Adipocyte (in vitro differentiated cells): ENCODE measurements at regions not wholly inside any gene's neighbourhood (a gene's known extent, or its start where the extent isn't known, plus 50 kb on each side); places are given as distances from the start of the nearest gene placed in this dataset.

Source experiments
- DNase-seq: peaks from one replicate; pipeline ENCODE4 v3.0.0-alpha.2; 2015; ENCODE audit warnings: low read depth
- H3K27me3 ChIP-seq: replicated peaks from 2 replicates; pipeline ENCODE4 v1.7.0; 2013; ENCODE audit warnings: mild to moderate bottlenecking, low read length, moderate library complexity; ENCODE audit not compliant: control insufficient read depth, insufficient read depth
- H3K36me3 ChIP-seq: 2 replicates; pipeline ENCODE4 v1.7.0; 2013; ENCODE audit warnings: low read length, mild to moderate bottlenecking, moderate library complexity; ENCODE audit not compliant: control insufficient read depth, insufficient read depth, severe bottlenecking
- H3K4me1 ChIP-seq: 2 replicates; pipeline ENCODE4 v1.7.0; 2013; ENCODE audit warnings: mild to moderate bottlenecking, low read length, moderate library complexity; ENCODE audit not compliant: control insufficient read depth, insufficient read depth
- H3K4me3 ChIP-seq: 2 replicates; pipeline ENCODE4 v1.7.0; 2013; ENCODE audit warnings: mild to moderate bottlenecking, low read length, moderate library complexity
- H3K9ac ChIP-seq: 2 replicates; pipeline ENCODE4 v1.7.0; 2013; ENCODE audit warnings: mild to moderate bottlenecking, low read length, moderate library complexity
- H3K9me3 ChIP-seq: 2 replicates; pipeline ENCODE4 v1.7.0; 2013; ENCODE audit warnings: mild to moderate bottlenecking, low read length, moderate library complexity; ENCODE audit not compliant: control insufficient read depth

- Histone ChIP-seq H3K36me3 (no peaks in the 10 kb centered on the region), H3K27me3 (no peaks in the 10 kb centered on the region), H3K4me1 (no peaks in the 10 kb centered on the region), H3K9ac (no peak overlapping the region), H3K9me3 (peaks cover 3% of the 10 kb centered on the region), H3K4me3 (no peak overlapping the region)
- peak; percentile 8 for DNase-seq
Measured at GRCh38 chr14:86826661-86827060, 1166.3 kb downstream of the GALC start.

GRCh38 chr14:86824167-86824566 lies 1168.8 kb downstream of the GALC start:
- no peak for DNase-seq
- H3K4me1 ChIP-seq, result no peaks in the 10 kb centered on the region
- no peaks in the 10 kb centered on the region for H3K36me3 ChIP-seq
- no peaks in the 10 kb centered on the region for H3K27me3 ChIP-seq
- no peak overlapping the region for H3K4me3 ChIP-seq
- H3K9ac ChIP-seq, result no peak overlapping the region
- H3K9me3 ChIP-seq, result peaks cover 3% of the 10 kb centered on the region

GRCh38 chr14:86823581-86823980 lies 1169.4 kb downstream of the GALC start:
- no peak overlapping the region for H3K9ac ChIP-seq
- H3K27me3 ChIP-seq, result no peaks in the 10 kb centered on the region
- H3K36me3 ChIP-seq, result no peaks in the 10 kb centered on the region
- peak; percentile 57 for DNase-seq
- no peak overlapping the region for H3K4me3 ChIP-seq
- H3K9me3 ChIP-seq, result peaks cover 3% of the 10 kb centered on the region
- H3K4me1 ChIP-seq, result no peaks in the 10 kb centered on the region

GRCh38 chr14:86815341-86815740 lies 1177.6 kb downstream of the GALC start:
- no peaks in the 10 kb centered on the region for H3K36me3 ChIP-seq
- H3K4me3 ChIP-seq, result no peak overlapping the region

GRCh38 chr14:86802726-86803125 lies 1190.3 kb downstream of the GALC start:
- Histone ChIP-seq H3K27me3 (no peaks in the 10 kb centered on the region), H3K4me1 (peaks cover 22% of the 10 kb centered on the region), H3K9ac (no peak overlapping the region), H3K4me3 (no peak overlapping the region), H3K9me3 (no peaks in the 10 kb centered on the region), H3K36me3 (no peaks in the 10 kb centered on the region)
- no peak for DNase-seq

More at GRCh38 chr14:86815341-86815740, 1177.6 kb downstream of the GALC start:
- no peaks in the 10 kb centered on the region for H3K4me1 ChIP-seq
- H3K9ac ChIP-seq, result no peak overlapping the region
- peaks cover 26% of the 10 kb centered on the region for H3K9me3 ChIP-seq
- no peaks in the 10 kb centered on the region for H3K27me3 ChIP-seq
- DNase-seq, result no peak

GRCh38 chr14:86799244-86799647 lies 1193.7 kb downstream of the GALC start:
- Histone ChIP-seq H3K4me3 (peak overlapping the region; percentile 16), H3K4me1 (peaks cover 42% of the 10 kb centered on the region), H3K36me3 (no peaks in the 10 kb centered on the region), H3K9ac (no peak overlapping the region), H3K27me3 (no peaks in the 10 kb centered on the region), H3K9me3 (no peaks in the 10 kb centered on the region)
- DNase-seq, result peak; percentile 93

- no peaks in the 10 kb centered on the region for H3K36me3 ChIP-seq
Measured at GRCh38 chr14:86798330-86798729, 1194.7 kb downstream of the GALC start.

GRCh38 chr14:86797075-86797351 lies 1196.0 kb downstream of the GALC start:
- no peak for DNase-seq
- Histone ChIP-seq H3K4me1 (peaks cover 42% of the 10 kb centered on the region), H3K9me3 (no peaks in the 10 kb centered on the region), H3K9ac (no peak overlapping the region), H3K27me3 (no peaks in the 10 kb centered on the region), H3K4me3 (no peak overlapping the region), H3K36me3 (no peaks in the 10 kb centered on the region)

More at GRCh38 chr14:86798330-86798729, 1194.7 kb downstream of the GALC start:
- H3K4me1 ChIP-seq, result peaks cover 42% of the 10 kb centered on the region
- DNase-seq, result peak; percentile 57
- H3K9me3 ChIP-seq, result no peaks in the 10 kb centered on the region
- no peak overlapping the region for H3K9ac ChIP-seq
- no peak overlapping the region for H3K4me3 ChIP-seq
- H3K27me3 ChIP-seq, result no peaks in the 10 kb centered on the region

GRCh38 chr14:86796221-86797074 lies 1196.5 kb downstream of the GALC start:
- DNase-seq, result peak; percentile 79
- Histone ChIP-seq H3K9me3 (no peaks in the 10 kb centered on the region), H3K36me3 (no peaks in the 10 kb centered on the region), H3K4me1 (peaks cover 42% of the 10 kb centered on the region), H3K9ac (no peak overlapping the region), H3K27me3 (no peaks in the 10 kb centered on the region), H3K4me3 (peak overlapping the region; percentile 3)

GRCh38 chr14:86794689-86795088 lies 1198.3 kb downstream of the GALC start:
- Histone ChIP-seq H3K9me3 (no peaks in the 10 kb centered on the region), H3K9ac (no peak overlapping the region), H3K36me3 (no peaks in the 10 kb centered on the region), H3K4me1 (peaks cover 39% of the 10 kb centered on the region), H3K4me3 (no peak overlapping the region), H3K27me3 (no peaks in the 10 kb centered on the region)
- no peak for DNase-seq

GRCh38 chr14:86790408-86791364 lies 1202.3 kb downstream of the GALC start:
- no peak overlapping the region for H3K4me3 ChIP-seq
- H3K9me3 ChIP-seq, result no peaks in the 10 kb centered on the region
- no peak overlapping the region for H3K9ac ChIP-seq
- no peaks in the 10 kb centered on the region for H3K36me3 ChIP-seq
- no peak for DNase-seq
- peaks cover 5% of the 10 kb centered on the region for H3K4me1 ChIP-seq
- no peaks in the 10 kb centered on the region for H3K27me3 ChIP-seq
